ENCODE measurements at regions not wholly inside any gene's neighbourhood (a gene's known extent, or its start where the extent isn't known, plus 50 kb on each side); places are given as distances from the start of the nearest gene placed in this dataset.
"Not testable (repeated sequence)": the region's sequence is repeated elsewhere in the genome, so short reads cannot be mapped to it uniquely, and the experiment has no call there.

DNA sequence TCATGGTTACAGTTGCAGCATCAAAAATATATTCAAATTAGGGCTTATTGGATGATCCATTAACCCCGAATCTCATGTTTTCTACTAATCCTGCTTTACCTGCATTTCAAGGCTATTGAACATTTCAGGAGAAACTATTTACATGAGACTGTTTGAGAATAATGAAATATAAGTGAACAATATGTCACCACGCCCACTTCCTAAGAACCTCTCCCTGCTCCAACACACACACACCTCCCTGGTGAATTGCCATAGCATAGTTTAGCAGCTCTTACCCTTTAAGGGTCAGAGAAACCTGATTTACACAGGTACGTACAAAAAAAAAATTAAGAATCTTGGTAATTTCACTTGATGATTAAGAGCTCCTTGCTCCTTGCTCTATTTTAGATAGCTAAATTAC lies 113.4 kb downstream of the ANXA5 start:
- H3K4me1 Mint-ChIP-seq (ENCODE audit: insufficient read depth, unreplicated experiment), result peaks cover 9% of the 10 kb centered on the region
- no peak overlapping the region for H3K27ac Mint-ChIP-seq (ENCODE audit: low read depth, unreplicated experiment)
- H3K27me3 Mint-ChIP-seq (ENCODE audit: insufficient read depth, unreplicated experiment), result no peaks in the 10 kb centered on the region
- ChIA-PET POLR2A (interaction anchor here (0.7 to 1.1 kb wide), 2 partner anchors 9 to 41 kb away, joined by 3 to 5 read pairs; no protein-coding TSS in a partner anchor), CTCF (interaction anchor here (0.7 kb wide), 1 partner anchor 61 kb away, joined by 3 read pairs; no protein-coding TSS in a partner anchor)
- BruUV-seq (replicated peaks), result no TSS peak
- no peak overlapping the region for H3K4me3 Mint-ChIP-seq (ENCODE audit: unreplicated experiment)
- intact Hi-C loops (cut with micrococcal nuclease), result no loop called here
- no peaks in the 10 kb centered on the region for H3K9me3 Mint-ChIP-seq (ENCODE audit: unreplicated experiment)
- TF ChIP-seq, protein P1, sequence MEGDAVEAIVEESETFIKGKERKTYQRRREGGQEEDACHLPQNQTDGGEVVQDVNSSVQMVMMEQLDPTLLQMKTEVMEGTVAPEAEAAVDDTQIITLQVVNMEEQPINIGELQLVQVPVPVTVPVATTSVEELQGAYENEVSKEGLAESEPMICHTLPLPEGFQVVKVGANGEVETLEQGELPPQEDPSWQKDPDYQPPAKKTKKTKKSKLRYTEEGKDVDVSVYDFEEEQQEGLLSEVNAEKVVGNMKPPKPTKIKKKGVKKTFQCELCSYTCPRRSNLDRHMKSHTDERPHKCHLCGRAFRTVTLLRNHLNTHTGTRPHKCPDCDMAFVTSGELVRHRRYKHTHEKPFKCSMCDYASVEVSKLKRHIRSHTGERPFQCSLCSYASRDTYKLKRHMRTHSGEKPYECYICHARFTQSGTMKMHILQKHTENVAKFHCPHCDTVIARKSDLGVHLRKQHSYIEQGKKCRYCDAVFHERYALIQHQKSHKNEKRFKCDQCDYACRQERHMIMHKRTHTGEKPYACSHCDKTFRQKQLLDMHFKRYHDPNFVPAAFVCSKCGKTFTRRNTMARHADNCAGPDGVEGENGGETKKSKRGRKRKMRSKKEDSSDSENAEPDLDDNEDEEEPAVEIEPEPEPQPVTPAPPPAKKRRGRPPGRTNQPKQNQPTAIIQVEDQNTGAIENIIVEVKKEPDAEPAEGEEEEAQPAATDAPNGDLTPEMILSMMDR (IDR thresholded peaks at IDR 0.05; ENCODE audit: unreplicated experiment), result no peak
- no peak for DNase-seq (ENCODE audit: unreplicated experiment)
- H3K36me3 Mint-ChIP-seq (ENCODE audit: insufficient read depth, unreplicated experiment), result no peaks in the 10 kb centered on the region

DNA sequence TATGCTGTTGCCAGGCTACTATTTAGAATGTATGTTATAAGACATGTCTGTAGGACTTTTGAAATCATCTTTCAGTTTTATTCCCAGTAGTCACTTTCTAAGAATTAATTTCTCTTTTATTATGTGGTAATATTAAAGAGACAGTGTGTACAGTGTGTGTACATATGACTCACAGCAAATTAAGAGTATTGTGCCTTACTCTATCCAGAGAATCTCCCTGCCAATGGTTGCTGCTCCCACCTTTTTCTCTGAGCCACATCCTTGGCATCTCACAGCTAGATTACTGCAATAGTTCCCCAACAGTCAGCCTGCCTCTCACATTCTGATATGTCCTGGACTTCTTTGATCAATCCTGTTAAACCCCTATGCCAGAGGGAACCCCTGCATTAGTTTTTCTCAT lies 114.5 kb downstream of the ANXA5 start:
- no peaks in the 10 kb centered on the region for H3K27me3 Mint-ChIP-seq (ENCODE audit: insufficient read depth, unreplicated experiment)
- DNase-seq (ENCODE audit: unreplicated experiment), result peak; percentile 54
- BruUV-seq (replicated peaks), result no TSS peak
- no peak overlapping the region for H3K4me3 Mint-ChIP-seq (ENCODE audit: unreplicated experiment)
- intact Hi-C loops (cut with micrococcal nuclease), result no loop called here
- TF ChIP-seq, protein P1 (IDR thresholded peaks at IDR 0.05; ENCODE audit: unreplicated experiment), result no peak
- peaks cover 9% of the 10 kb centered on the region for H3K4me1 Mint-ChIP-seq (ENCODE audit: insufficient read depth, unreplicated experiment)
- no peak overlapping the region for H3K27ac Mint-ChIP-seq (ENCODE audit: low read depth, unreplicated experiment)
- no peaks in the 10 kb centered on the region for H3K9me3 Mint-ChIP-seq (ENCODE audit: unreplicated experiment)
- POLR2A ChIA-PET, result no interaction called here
- CTCF ChIA-PET, result no interaction called here
- no peaks in the 10 kb centered on the region for H3K36me3 Mint-ChIP-seq (ENCODE audit: insufficient read depth, unreplicated experiment)

DNA sequence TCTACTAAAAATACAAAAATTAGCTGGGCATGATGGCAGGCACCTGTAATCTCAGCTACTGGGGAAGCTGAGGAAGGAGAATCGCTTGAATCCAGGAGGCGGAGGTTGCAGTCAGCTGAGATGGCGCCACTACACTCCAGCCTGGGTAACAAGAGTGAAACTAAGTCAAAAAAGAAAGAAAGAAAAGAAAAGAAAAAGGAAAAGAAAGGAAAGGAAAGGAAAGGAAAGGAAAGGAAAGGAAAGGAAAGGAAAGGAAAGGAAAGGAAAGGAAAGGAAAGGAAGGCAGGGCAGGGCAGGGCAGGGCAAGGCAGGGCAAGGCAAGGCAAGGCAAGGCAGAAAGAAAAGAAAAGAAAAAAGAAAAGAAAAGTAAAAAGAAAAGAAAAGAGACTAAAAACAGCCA lies 121.4 kb downstream of the ANXA5 start:
- H3K27me3 Mint-ChIP-seq (ENCODE audit: insufficient read depth, unreplicated experiment); CTCF ChIA-PET; intact Hi-C loops (cut with micrococcal nuclease); H3K9me3 Mint-ChIP-seq (ENCODE audit: unreplicated experiment); H3K4me1 Mint-ChIP-seq (ENCODE audit: insufficient read depth, unreplicated experiment); BruUV-seq (replicated peaks); H3K36me3 Mint-ChIP-seq (ENCODE audit: insufficient read depth, unreplicated experiment); H3K27ac Mint-ChIP-seq (ENCODE audit: low read depth, unreplicated experiment); H3K4me3 Mint-ChIP-seq (ENCODE audit: unreplicated experiment); DNase-seq (ENCODE audit: unreplicated experiment): not testable (repeated sequence)
- POLR2A ChIA-PET, result interaction anchor here (0.6 kb wide), 2 partner anchors 10 to 102 kb away, joined by 3 to 4 read pairs; no protein-coding TSS in a partner anchor

DNA sequence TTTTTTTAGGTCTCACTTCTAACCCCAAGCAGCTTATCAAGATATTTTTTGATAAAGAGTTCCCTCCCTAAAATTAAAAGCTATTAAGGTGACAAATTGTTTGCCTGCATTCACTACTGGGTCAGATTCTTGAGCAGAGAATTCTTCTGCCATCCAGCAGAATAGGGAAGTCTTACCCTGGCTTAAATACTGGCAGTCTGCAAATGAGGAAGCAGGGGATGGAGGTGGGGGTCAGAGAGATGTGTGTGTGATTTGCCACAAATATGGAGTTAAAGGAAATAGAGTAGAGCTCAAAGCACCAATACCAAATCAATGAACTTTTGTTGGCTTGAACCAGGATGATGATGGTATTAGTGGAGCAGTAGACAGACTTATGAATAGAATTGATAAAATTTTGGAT lies 122.2 kb downstream of the ANXA5 start:
- POLR2A ChIA-PET, result no interaction called here
- Mint-ChIP-seq H3K36me3 (ENCODE audit: insufficient read depth, unreplicated experiment) (no peaks in the 10 kb centered on the region), H3K4me3 (ENCODE audit: unreplicated experiment) (no peak overlapping the region), H3K27me3 (ENCODE audit: insufficient read depth, unreplicated experiment) (no peaks in the 10 kb centered on the region), H3K9me3 (ENCODE audit: unreplicated experiment) (no peaks in the 10 kb centered on the region), H3K27ac (ENCODE audit: low read depth, unreplicated experiment) (no peak overlapping the region), H3K4me1 (ENCODE audit: insufficient read depth, unreplicated experiment) (no peaks in the 10 kb centered on the region)
- CTCF ChIA-PET, result no interaction called here
- no TSS peak for BruUV-seq (replicated peaks)
- intact Hi-C loops (cut with micrococcal nuclease), result no loop called here
- TF ChIP-seq, protein P1 (IDR thresholded peaks at IDR 0.05; ENCODE audit: unreplicated experiment), result no peak
- no peak for DNase-seq (ENCODE audit: unreplicated experiment)

DNA sequence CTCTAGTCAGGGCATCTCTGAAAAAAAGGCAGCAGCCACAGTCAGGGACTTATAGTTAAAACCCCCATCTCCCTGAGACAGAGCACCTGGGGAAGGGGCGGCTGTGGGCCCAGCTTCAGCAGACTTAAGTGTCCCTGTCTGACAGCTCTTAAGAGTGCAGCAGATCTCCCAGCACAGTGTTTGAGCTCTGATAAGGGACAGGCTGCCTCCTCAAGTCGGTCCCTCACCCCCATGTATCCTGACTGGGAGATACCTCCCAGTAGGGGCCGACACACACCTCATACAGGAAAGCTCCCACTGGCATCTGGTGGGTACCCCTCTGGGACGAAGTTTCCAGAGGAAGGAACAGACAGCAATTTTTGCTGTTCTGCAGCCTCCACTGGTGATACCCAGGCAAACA lies 129.0 kb downstream of the ANXA5 start:
- TF ChIP-seq, protein P1 (IDR thresholded peaks at IDR 0.05; ENCODE audit: unreplicated experiment), result no peak
- DNase-seq (ENCODE audit: unreplicated experiment), result no peak

More for the DNA sequence above, 129.0 kb downstream of the ANXA5 start:
- H3K4me3 Mint-ChIP-seq (ENCODE audit: unreplicated experiment), result no peak overlapping the region
- POLR2A ChIA-PET, result no interaction called here
- H3K9me3 Mint-ChIP-seq (ENCODE audit: unreplicated experiment), result no peaks in the 10 kb centered on the region
- no peaks in the 10 kb centered on the region for H3K4me1 Mint-ChIP-seq (ENCODE audit: insufficient read depth, unreplicated experiment)
- H3K27me3 Mint-ChIP-seq (ENCODE audit: insufficient read depth, unreplicated experiment), result no peaks in the 10 kb centered on the region
- no peaks in the 10 kb centered on the region for H3K36me3 Mint-ChIP-seq (ENCODE audit: insufficient read depth, unreplicated experiment)
- no peak overlapping the region for H3K27ac Mint-ChIP-seq (ENCODE audit: low read depth, unreplicated experiment)
- CTCF ChIA-PET, result interaction anchor here (1.3 kb wide), 1 partner anchor 82 kb away, joined by 3 read pairs; no protein-coding TSS in a partner anchor
- BruUV-seq (replicated peaks), result no TSS peak
- intact Hi-C loops (cut with micrococcal nuclease), result no loop called here

All from MCF 10A (cell line).